HG02678 (cell line): ENCODE measurements at regions not wholly inside any gene's neighbourhood (a gene's known extent, or its start where the extent isn't known, plus 50 kb on each side); places are given as distances from the start of the nearest gene placed in this dataset.

Experiments
- ATAC-seq: cut with Tn5 transposase; IDR thresholded peaks from one replicate; pipeline ENCODE4 v1.9.1; 2021; ENCODE audit warnings: mild to moderate bottlenecking, moderate library complexity; ENCODE audit not compliant: unreplicated experiment

DNA sequence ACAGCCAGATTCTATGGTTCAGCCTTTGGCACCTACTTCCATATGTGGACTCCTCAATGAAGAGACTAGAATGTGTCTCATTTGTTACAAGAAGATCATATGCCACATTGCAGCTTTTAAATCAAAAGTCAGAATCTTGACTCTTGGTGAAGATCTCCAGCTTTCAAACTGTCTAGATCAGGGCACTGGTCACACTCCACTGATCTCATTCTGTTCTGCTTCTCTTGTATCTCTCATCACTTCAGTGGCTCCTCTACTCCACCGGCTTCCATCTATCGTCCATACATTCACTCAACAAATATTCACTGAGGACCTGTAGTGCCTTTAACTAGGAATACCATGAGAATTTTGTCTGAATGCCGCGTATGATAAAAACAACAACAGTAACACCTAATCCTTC, 203.3 kb upstream of the LPP start:
- no peak for ATAC-seq

DNA sequence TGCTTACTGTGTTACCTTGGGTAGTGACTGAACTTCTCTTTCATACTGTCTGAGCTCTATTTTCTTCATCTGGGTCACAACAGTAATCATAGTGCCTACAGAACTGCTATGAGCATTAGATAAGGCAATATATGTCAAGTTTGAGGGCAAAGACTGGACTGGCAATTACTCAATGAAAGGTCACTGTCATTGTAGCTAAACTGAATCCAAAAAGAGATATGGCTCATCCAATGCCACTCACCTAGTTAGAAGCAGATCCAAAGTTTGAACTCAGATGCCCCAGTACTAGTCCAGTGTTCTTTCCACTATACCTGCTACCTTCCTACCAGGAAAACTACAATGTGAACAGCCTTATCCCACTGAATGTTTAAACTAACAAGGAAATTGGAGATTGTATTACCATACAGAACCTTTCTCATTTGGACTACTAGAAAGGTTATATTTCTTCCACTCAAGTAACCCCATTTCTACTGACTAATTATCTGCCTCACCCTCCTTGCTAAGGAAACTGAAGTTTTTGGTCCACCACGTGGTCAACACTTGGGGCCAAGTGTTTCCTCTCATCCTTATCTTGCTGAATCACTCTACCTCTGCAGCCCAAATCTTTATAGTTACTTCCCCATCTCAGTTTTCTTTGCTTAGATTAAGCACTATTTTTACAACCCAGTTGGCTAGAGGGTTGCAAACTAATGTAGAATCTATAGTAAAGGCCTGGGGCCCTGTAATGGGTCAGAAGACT, 202.3 kb upstream of the LPP start:
- ATAC-seq, result no peak

- no peak for ATAC-seq
Measured at GRCh38 chr3:187952849-187953248, 201.1 kb upstream of the LPP start.

- no peak for ATAC-seq
Measured at GRCh38 chr3:187954516-187954872, 199.5 kb upstream of the LPP start.

DNA sequence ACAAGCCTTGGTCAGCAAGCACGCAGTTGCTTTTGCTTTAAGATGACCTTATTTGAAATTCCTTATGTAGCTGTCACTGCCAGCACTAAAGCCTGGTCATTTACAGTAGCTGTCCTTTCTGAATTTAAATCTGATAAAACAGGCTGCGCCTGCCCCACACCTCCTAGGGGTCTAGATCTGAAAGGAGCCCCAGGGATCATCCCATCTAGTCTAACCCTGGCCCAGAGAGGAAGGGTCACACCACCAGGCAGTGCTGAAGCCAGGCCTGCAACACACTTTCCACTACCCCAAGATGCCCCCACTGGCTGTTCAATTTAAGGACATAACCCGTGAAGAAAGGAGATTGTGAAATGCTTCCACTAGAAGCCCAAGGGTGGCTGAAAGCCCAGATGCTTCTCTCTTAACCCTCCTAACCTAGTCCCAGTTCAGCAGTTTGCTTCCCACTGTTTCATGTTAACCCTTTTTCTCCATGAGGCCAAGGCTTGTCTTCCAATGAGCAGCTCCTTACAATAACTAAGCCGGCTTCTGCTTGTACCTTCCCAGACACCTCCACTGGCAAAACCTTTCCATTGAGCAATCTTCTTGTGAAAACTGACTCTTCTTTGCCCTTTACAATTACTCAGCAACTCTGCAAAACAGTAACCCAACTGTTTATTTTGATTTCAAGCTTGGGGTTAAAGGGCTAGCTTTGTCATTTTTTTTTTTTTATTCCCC, 198.9 kb upstream of the LPP start:
- no peak for ATAC-seq

DNA sequence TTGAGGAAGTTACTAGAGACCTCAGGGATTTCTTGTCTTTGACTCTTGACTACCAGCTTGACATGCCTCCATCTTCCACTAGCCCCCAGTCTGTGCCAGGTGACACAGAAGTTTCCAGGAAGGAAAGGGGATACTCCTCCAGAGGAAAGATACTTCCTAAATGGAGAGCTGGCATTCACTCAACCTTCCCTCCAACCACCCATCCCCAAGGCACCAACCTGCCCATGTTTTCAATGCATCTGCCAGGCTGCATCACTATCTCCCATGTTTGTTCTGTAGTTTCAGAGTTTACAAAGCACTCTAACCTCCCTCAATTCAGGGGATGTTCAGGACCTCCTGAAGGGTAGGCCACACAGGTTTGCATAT, 198.4 kb upstream of the LPP start:
- no peak for ATAC-seq

GRCh38 chr3:187957165-187957581, 196.8 kb upstream of the LPP start:
- no peak for ATAC-seq

DNA sequence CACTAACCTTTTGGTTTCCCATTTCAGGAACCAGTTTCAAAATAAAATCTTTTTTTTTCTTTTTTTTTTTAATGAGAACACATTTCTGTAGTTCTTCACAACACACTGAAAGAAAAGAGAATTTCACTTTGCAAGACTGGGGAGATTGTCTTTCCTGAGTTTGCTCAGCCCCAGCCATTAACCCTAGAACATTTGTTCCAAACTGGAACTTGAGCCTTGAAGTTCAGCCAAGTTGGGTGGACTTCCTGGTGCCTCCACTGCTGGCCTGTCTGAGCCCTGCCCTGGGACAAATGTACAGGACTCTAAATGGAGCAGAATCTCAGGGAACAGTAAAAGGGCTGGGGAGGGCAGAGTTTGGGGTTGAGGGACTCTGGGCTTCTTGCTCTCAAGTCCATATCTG, 196.4 kb upstream of the LPP start:
- no peak for ATAC-seq

DNA sequence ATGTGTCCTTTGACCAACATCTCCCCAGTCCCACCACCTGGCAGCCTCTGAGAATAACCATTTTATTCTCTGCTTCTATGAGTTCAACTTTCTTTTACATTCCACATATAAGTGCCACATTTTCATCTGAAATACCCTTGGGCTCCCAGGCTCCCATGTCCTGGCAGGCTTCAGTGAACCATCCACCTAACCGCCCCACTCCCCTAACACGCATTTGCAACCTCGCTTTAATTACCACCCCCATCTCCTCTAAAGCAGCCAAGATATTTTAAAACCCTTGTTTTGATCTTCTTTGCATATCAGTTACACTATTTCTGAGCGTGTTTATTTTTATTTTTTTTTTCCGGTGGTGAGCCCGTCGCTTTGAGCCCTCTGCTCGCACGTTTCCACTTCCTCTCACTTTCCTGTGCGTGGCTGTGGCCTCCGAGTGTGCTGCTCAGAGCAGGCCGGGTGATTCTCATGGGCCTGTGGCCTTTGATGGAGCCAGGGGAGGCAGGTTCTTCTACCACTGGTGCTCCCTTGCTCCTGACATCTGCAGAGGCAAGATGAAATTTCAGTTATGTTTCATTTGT, 195.4 kb upstream of the LPP start:
- no peak for ATAC-seq

DNA sequence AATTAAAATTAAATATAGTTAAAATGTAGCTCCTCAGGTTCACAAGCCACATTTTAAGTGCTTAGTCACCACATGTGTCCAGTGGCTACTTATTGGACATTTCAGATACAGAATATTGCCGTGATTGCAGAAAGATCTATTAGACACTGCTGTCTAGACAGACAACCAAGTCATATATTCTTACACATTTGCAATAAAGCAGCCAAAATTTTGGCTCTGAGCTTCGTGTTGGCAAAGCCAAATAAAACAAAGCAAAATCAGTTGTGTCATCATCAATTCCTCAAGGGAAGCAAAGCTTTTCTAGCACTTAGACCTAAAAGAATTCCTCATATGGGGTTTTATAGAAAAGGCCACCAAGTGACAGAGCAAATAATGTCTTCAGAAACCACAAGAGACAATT, 193.1 kb upstream of the LPP start:
- ATAC-seq, result no peak

DNA sequence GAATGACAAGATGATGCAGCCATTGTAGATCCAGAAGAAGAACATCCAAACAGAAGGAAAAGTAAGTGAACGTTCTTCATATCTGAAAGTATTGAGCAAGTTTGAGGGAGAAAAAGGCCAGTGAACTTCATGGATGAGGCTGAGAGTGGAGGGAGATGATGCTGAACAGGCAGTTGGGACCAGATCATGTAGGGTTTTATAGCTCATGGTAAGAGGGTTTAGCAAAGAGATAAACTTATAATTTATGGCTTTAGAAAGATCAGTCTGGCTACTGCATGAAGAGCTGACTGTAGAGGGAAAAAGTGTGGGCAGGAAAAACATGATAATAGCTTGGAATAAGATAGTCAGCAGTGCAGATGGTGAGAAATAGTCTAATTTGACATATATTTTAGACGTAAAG, 192.6 kb upstream of the LPP start:
- no peak for ATAC-seq

DNA sequence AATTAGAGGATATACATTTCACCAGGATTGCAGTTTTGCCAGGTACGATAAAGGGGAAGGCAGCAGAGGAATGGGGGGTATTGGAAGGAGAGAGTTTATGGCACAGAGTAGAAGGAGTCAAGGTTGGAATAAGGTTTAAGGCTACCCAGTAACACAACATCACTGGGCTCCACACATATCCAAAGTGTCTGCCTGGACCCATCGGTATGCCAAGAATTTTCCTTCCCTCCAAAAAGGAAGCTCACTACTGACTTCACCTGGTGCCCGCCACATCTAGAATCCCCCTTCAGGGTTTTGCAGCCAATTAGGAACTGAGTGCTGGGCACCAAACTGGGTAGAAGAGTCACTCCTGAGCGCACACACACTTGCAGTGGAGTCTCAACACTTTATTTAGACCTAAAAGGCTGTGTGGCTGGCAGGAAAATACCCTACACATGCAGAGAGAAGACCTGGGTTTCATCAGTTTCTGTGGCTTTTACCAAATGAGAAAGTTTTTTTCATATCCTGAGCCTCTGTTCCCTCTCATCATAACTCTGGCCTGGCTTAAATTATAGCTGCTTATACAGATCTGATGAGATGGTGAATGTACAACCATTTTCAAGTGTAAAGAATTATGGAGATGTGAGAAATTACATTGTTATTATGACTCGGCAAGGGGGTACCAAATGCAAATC, 190.8 kb upstream of the LPP start:
- ATAC-seq, result no peak

GRCh38 chr3:187963677-187964385, 190.1 kb upstream of the LPP start:
- no peak for ATAC-seq

GRCh38 chr3:187964760-187965159, 189.2 kb upstream of the LPP start:
- ATAC-seq, result no peak

DNA sequence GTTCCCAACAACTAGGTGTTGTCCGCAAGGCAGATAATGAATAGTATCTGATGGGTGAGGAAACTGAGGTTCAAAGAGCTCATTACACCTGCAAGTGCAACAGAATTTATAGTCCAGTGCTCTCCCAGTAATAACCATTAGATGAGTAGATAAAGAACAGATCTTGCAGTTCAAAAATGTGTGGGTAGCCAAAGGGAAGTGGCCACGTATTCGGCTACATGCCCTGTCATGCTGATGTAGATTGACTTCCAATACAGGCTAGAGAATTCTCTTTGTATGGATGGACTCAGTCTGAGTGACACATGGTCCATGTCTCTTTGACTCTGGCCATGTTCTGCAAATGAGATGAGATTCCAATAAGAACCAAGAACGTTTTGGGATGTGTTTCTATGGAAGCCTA, 187.9 kb upstream of the LPP start:
- ATAC-seq, result no peak

GRCh38 chr3:187966636-187967406, 187.1 kb upstream of the LPP start:
- no peak for ATAC-seq

- ATAC-seq, result no peak
Measured at GRCh38 chr3:187967993-187968392, 186.0 kb upstream of the LPP start.

- no peak for ATAC-seq
Measured at GRCh38 chr3:187968883-187969580, 184.9 kb upstream of the LPP start.

DNA sequence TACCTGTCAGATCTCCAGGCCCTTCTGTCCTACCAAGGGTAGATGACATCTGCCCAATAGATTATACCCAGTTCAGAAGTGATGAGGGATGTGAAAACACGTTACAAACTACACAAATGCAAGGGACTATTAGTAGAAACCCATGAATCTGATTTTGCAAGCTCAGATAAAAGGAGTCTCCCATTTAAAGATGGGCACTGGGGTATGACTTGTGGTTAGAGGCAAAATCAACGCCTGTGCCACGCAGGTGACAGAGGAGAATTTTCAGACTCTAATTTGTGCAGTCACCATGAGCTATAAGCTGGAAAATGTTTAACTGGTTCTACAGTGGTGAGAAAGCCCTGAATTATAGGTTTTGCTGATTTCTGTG, 184.4 kb upstream of the LPP start:
- no peak for ATAC-seq

- ATAC-seq, result no peak
Measured at GRCh38 chr3:187970106-187970505, 183.9 kb upstream of the LPP start.
